D721Med (cell line): ENCODE measurements at regions not wholly inside any gene's neighbourhood (a gene's known extent, or its start where the extent isn't known, plus 50 kb on each side); places are given as distances from the start of the nearest gene placed in this dataset.
"Not testable (repeated sequence)": the region's sequence is repeated elsewhere in the genome, so short reads cannot be mapped to it uniquely, and the experiment has no call there.

ENCODE experiments used
- DNase-seq: peaks from one replicate; pipeline ENCODE4 v3.0.0; 2011; ENCODE audit warnings: low spot score; ENCODE audit not compliant: insufficient read length
- FAIRE-seq: peaks from 2 replicates; lab custom pipeline; 2011; peaks lifted over from hg19 to GRCh38; lab: Jason Lieb, UNC
- CTCF ChIP-seq: IDR thresholded peaks from 2 replicates; pipeline ENCODE4 v1.5.1; 2012; ENCODE audit warnings: mild to moderate bottlenecking, control low read depth; ENCODE audit not compliant: insufficient read depth; ENCODE audit errors: missing control alignments

GRCh38 chr21:35982717-35983116 is 77.6 kb downstream of the SETD4 start:
- FAIRE-seq: no peak
- no peak for DNase-seq
- no peak for TF ChIP-seq CTCF

GRCh38 chr21:35981514-35982070 is 78.7 kb downstream of the SETD4 start:
- TF ChIP-seq CTCF: no peak
- no peak for DNase-seq
- FAIRE-seq: no peak

- no peak for TF ChIP-seq CTCF
- DNase-seq: no peak
- no peak for FAIRE-seq
Observed at GRCh38 chr21:35980821-35981220, 79.5 kb downstream of the SETD4 start.

GRCh38 chr21:35977860-35978259 is 82.5 kb downstream of the SETD4 start:
- DNase-seq, FAIRE-seq: not testable (repeated sequence)

- no peak for TF ChIP-seq CTCF
- DNase-seq: no peak
- FAIRE-seq: no peak
Observed at GRCh38 chr21:35976929-35977328, 83.4 kb downstream of the SETD4 start.

GRCh38 chr21:35976481-35976880 is 83.8 kb downstream of the SETD4 start:
- DNase-seq: no peak
- TF ChIP-seq CTCF: no peak
- no peak for FAIRE-seq

GRCh38 chr21:35974775-35975174 is 85.6 kb downstream of the SETD4 start:
- TF ChIP-seq CTCF: no peak
- no peak for DNase-seq
- FAIRE-seq: no peak

- no peak for DNase-seq
- no peak for TF ChIP-seq CTCF
- FAIRE-seq: no peak
Observed at GRCh38 chr21:35971824-35972223, 88.5 kb downstream of the SETD4 start.
